H1 (cell line): ENCODE measurements at regions not wholly inside any gene's neighbourhood (a gene's known extent, or its start where the extent isn't known, plus 50 kb on each side); places are given as distances from the start of the nearest gene placed in this dataset.

Experiments
- CTCF ChIA-PET: fragments of 300-600 bp; sonication (Branson Sonifier 250); formaldehyde crosslinking; loops from one replicate; lab custom pipeline; 2021; ENCODE audit not compliant: partially characterized antibody; lab: Charles Lee
- POLR2A ChIA-PET: fragments of 300-600 bp; sonication (Branson Sonifier 250); formaldehyde crosslinking; loops from one replicate; lab custom pipeline; 2021; ENCODE audit warnings: inconsistent platforms; ENCODE audit not compliant: partially characterized antibody; lab: Charles Lee
- DNase-seq, 2 experiments: peaks; one replicate each; pipeline versions ENCODE4 v3.0.0 to v3.0.0-alpha.2; 2010 to 2022; ENCODE audit warnings: low spot score in 2 of 2, low read depth in 1 of 2, mixed read lengths in 1 of 2
- FAIRE-seq: peaks from 2 replicates; lab custom pipeline; 2011; peaks lifted over from hg19 to GRCh38; lab: Jason Lieb, UNC
- H2AFZ ChIP-seq: 2 replicates; pipeline ENCODE4 v1.8.1; 2012; ENCODE audit warnings: low read length, inconsistent platforms
- H2AK5ac ChIP-seq: 2 replicates; pipeline ENCODE4 v1.6.1; 2013; ENCODE audit warnings: low read depth, low read length
- H2BK120ac ChIP-seq: replicated peaks from 2 replicates; pipeline ENCODE3; 2013; ENCODE audit warnings: low read depth, low read length, inconsistent platforms
- H2BK12ac ChIP-seq: 2 replicates; pipeline ENCODE4 v1.6.1; 2013; ENCODE audit warnings: low read depth, low read length
- H2BK15ac ChIP-seq: 2 replicates; pipeline ENCODE4 v1.6.1; 2013; ENCODE audit warnings: low read length
- H2BK20ac ChIP-seq: 2 replicates; pipeline ENCODE4 v1.6.1; 2013; ENCODE audit warnings: low read length
- H2BK5ac ChIP-seq: 2 replicates; pipeline ENCODE4 v1.6.1; 2013; ENCODE audit warnings: low read depth, low read length
- H3K14ac ChIP-seq: 2 replicates; pipeline ENCODE4 v1.6.1; 2013; ENCODE audit warnings: inconsistent platforms; ENCODE audit not compliant: insufficient read length
- H3K18ac ChIP-seq: 2 replicates; pipeline ENCODE4 v1.6.1; 2013; ENCODE audit warnings: low read length; ENCODE audit errors: extremely low read depth
- H3K23ac ChIP-seq: 2 replicates; pipeline ENCODE4 v1.6.1; 2013; ENCODE audit warnings: inconsistent platforms; ENCODE audit not compliant: insufficient read length
- H3K23me2 ChIP-seq: 2 replicates; pipeline ENCODE4 v1.6.1; 2013; ENCODE audit warnings: low read depth, low read length
- H3K27ac ChIP-seq: 2 replicates; pipeline ENCODE4 v1.6.1; 2011; ENCODE audit warnings: low read depth, low read length, inconsistent platforms
- H3K27me3 ChIP-seq, 4 experiments: replicated peaks in 1 of 4; 1 replicate in 1 of 4; 2 replicates in 3 of 4; pipeline versions ENCODE4 v1.6.1 to v1.8.1; 2011 to 2013; ENCODE audit warnings: low read length in 3 of 4, mild to moderate bottlenecking in 3 of 4, inconsistent platforms in 2 of 4, mixed read lengths in 2 of 4, moderate library complexity in 1 of 4; ENCODE audit not compliant: control insufficient read depth in 3 of 4, insufficient read depth in 3 of 4; ENCODE audit errors: extremely low read depth in 1 of 4
- H3K36me3 ChIP-seq, 4 experiments: 2 replicates each; pipeline versions ENCODE4 v1.6.1 to v1.8.1; 2011 to 2013; ENCODE audit warnings: mild to moderate bottlenecking in 4 of 4, low read length in 3 of 4, moderate library complexity in 2 of 4, control low read depth in 1 of 4, inconsistent platforms in 1 of 4; ENCODE audit not compliant: insufficient read depth in 4 of 4, control insufficient read depth in 2 of 4
- H3K4ac ChIP-seq: replicated peaks from 2 replicates; pipeline ENCODE3; 2013; ENCODE audit warnings: low read length, low read depth, mixed read lengths, inconsistent platforms; ENCODE audit not compliant: insufficient read length
- H3K4me1 ChIP-seq, 4 experiments: replicated peaks in 1 of 4; 1 replicate in 1 of 4; 2 replicates in 3 of 4; pipeline versions ENCODE4 v1.6.1 to v1.8.1; 2011 to 2013; ENCODE audit warnings: low read length in 3 of 4, inconsistent platforms in 2 of 4, mixed read lengths in 1 of 4; ENCODE audit not compliant: insufficient read depth in 4 of 4, control insufficient read depth in 3 of 4
- H3K4me2 ChIP-seq, 2 experiments: 2 replicates each; pipeline versions ENCODE4 v1.6.1 to v1.8.1; 2011 to 2013; ENCODE audit warnings: low read depth in 2 of 2, low read length in 2 of 2, control low read depth in 1 of 2, inconsistent platforms in 1 of 2, mild to moderate bottlenecking in 1 of 2; ENCODE audit not compliant: insufficient read depth in 1 of 2
- H3K4me3 ChIP-seq, 4 experiments: fragments of 200-600, 300-600 bp in 1 of 4; sonication (generic), shearing (Covaris generic), sonication (Bioruptor Twin) in 1 of 4; 2 replicates each; pipeline versions ENCODE4 v1.5.1 to v1.8.1; 2011 to 2016; ENCODE audit warnings: low read length in 4 of 4, low read depth in 3 of 4, control low read depth in 2 of 4, inconsistent platforms in 2 of 4, mild to moderate bottlenecking in 2 of 4, mixed read lengths in 1 of 4, moderate library complexity in 1 of 4; ENCODE audit not compliant: insufficient read depth in 2 of 4; ENCODE audit errors: extremely low read depth in 1 of 4
- H3K56ac ChIP-seq: replicated peaks from 2 replicates; pipeline ENCODE3; 2013; ENCODE audit warnings: low read depth, mild to moderate bottlenecking, mixed read lengths, low read length, inconsistent platforms; ENCODE audit not compliant: insufficient read length
- H3K79me1 ChIP-seq: 2 replicates; pipeline ENCODE4 v1.6.1; 2013; ENCODE audit warnings: low read depth, low read length, control low read depth
- H3K79me2 ChIP-seq, 2 experiments: 2 replicates each; pipeline versions ENCODE4 v1.6.1 to v1.8.1; 2012 to 2013; ENCODE audit warnings: low read length in 2 of 2, mild to moderate bottlenecking in 2 of 2, inconsistent platforms in 1 of 2; ENCODE audit not compliant: insufficient read depth in 2 of 2, control insufficient read depth in 1 of 2
- H3K9ac ChIP-seq, 4 experiments: replicated peaks in 1 of 4; 1 replicate in 1 of 4; 2 replicates in 3 of 4; pipeline versions ENCODE4 v1.6.1 to v1.8.1; 2011 to 2013; ENCODE audit warnings: low read depth in 3 of 4, low read length in 3 of 4, control low read depth in 2 of 4, mild to moderate bottlenecking in 2 of 4, moderate library complexity in 2 of 4, inconsistent platforms in 1 of 4; ENCODE audit errors: extremely low read depth in 1 of 4
- H3K9me3 ChIP-seq, 2 experiments: 2 replicates each; pipeline versions ENCODE4 v1.6.1 to v1.8.1; 2012 to 2013; ENCODE audit warnings: mild to moderate bottlenecking in 2 of 2, moderate library complexity in 2 of 2, control low read depth in 1 of 2, inconsistent platforms in 1 of 2, low read depth in 1 of 2, low read length in 1 of 2, mixed read lengths in 1 of 2; ENCODE audit not compliant: insufficient read depth in 2 of 2
- H4K20me1 ChIP-seq, 2 experiments: replicated peaks in 1 of 2; 2 replicates each; pipeline versions ENCODE3 to v1.8.1; 2011 to 2013; ENCODE audit warnings: inconsistent platforms in 2 of 2, low read length in 2 of 2, mild to moderate bottlenecking in 1 of 2; ENCODE audit not compliant: insufficient read depth in 2 of 2, control insufficient read depth in 1 of 2
- H4K5ac ChIP-seq: 2 replicates; pipeline ENCODE4 v1.6.1; 2013; ENCODE audit warnings: low read length, low read depth, mixed read lengths, inconsistent platforms; ENCODE audit not compliant: insufficient read length
- H4K8ac ChIP-seq: 2 replicates; pipeline ENCODE4 v1.8.0; 2013; ENCODE audit warnings: mild to moderate bottlenecking, moderate library complexity, low read length, inconsistent platforms; ENCODE audit not compliant: insufficient read depth; ENCODE audit errors: extremely low read depth
- H4K91ac ChIP-seq: replicated peaks from 2 replicates; pipeline ENCODE3; 2013; ENCODE audit warnings: low read length, mixed read lengths, inconsistent platforms; ENCODE audit not compliant: insufficient read length
- BRCA1 ChIP-seq: IDR thresholded peaks from 2 replicates; pipeline ENCODE4 v1.6.1; 2012; ENCODE audit warnings: low read depth, low read length, improper control_type of control experiment
- CHD2 ChIP-seq: IDR thresholded peaks from 2 replicates; pipeline ENCODE4 v1.6.1; 2012; ENCODE audit warnings: low read length, improper control_type of control experiment
- GABPA ChIP-seq: IDR thresholded peaks from 2 replicates; pipeline ENCODE4 v1.6.1; 2011; ENCODE audit warnings: mild to moderate bottlenecking, low read length, moderate library complexity, borderline replicate concordance; ENCODE audit not compliant: insufficient read depth
- MAFK ChIP-seq: IDR thresholded peaks from 2 replicates; pipeline ENCODE4 v1.6.1; 2012; ENCODE audit warnings: low read depth, mild to moderate bottlenecking, improper control_type of control experiment, low read length
- POU5F1 ChIP-seq: IDR thresholded peaks from 2 replicates; pipeline ENCODE4 v1.6.1; 2011; ENCODE audit warnings: low read depth, mild to moderate bottlenecking, low read length, moderate library complexity
- RAD21 ChIP-seq, 2 experiments: IDR thresholded peaks in 1 of 2; conservative IDR thresholded peaks in 1 of 2; 2 replicates each; pipeline ENCODE4 v1.6.1; 2011; ENCODE audit warnings: low read depth in 2 of 2, low read length in 2 of 2, improper control_type of control experiment in 1 of 2, inconsistent platforms in 1 of 2, mild to moderate bottlenecking in 1 of 2, moderate library complexity in 1 of 2
- TCF12 ChIP-seq: IDR thresholded peaks from 2 replicates; pipeline ENCODE4 v1.6.1; 2011; ENCODE audit warnings: low read depth, mild to moderate bottlenecking, low read length
- WGBS, 2 experiments: shearing (Covaris generic) in 1 of 2; methylation state at CpG; one replicate each; pipeline versions ENCODE4 v1.1.6 to v1.1.7; 2013 to 2015; ENCODE audit warnings: low lambda C conversion rate in 2 of 2, mixed read lengths in 2 of 2, inconsistent platforms in 1 of 2, low coverage in 1 of 2, missing lambda C conversion rate in 1 of 2; ENCODE audit not compliant: insufficient replicate concordance in 2 of 2, insufficient coverage in 1 of 2, insufficient read length in 1 of 2; ENCODE audit errors: extremely low coverage in 1 of 2, missing lambda C conversion rate in 1 of 2; 5-methylcytosine and 5-hydroxymethylcytosine counted together
- TF ChIP-seq, protein P1 (sequence below), 3 experiments: IDR thresholded peaks; 1 replicate in 2 of 3; 2 replicates in 1 of 3; pipeline versions ENCODE4 v1.5.1 to v1.6.1; 2011; ENCODE audit warnings: low read length in 3 of 3, mild to moderate bottlenecking in 3 of 3, inconsistent platforms in 2 of 3, low read depth in 1 of 3, moderate library complexity in 1 of 3; ENCODE audit not compliant: insufficient read depth in 1 of 3; ENCODE audit errors: control extremely low read depth in 1 of 3

- TF ChIP-seq RAD21 (IDR thresholded peaks at IDR 0.05 in 1 of 2, conservative IDR thresholded peaks at IDR 0.05 in 1 of 2; ENCODE audit: low read depth in 2 of 2, low read length in 2 of 2) (peak; percentile 73 to 78), MAFK (peak; percentile 53), TCF12 (no peak), POU5F1 (no peak), CHD2 (no peak), BRCA1 (no peak), GABPA (no peak)
- TF ChIP-seq, protein P1, sequence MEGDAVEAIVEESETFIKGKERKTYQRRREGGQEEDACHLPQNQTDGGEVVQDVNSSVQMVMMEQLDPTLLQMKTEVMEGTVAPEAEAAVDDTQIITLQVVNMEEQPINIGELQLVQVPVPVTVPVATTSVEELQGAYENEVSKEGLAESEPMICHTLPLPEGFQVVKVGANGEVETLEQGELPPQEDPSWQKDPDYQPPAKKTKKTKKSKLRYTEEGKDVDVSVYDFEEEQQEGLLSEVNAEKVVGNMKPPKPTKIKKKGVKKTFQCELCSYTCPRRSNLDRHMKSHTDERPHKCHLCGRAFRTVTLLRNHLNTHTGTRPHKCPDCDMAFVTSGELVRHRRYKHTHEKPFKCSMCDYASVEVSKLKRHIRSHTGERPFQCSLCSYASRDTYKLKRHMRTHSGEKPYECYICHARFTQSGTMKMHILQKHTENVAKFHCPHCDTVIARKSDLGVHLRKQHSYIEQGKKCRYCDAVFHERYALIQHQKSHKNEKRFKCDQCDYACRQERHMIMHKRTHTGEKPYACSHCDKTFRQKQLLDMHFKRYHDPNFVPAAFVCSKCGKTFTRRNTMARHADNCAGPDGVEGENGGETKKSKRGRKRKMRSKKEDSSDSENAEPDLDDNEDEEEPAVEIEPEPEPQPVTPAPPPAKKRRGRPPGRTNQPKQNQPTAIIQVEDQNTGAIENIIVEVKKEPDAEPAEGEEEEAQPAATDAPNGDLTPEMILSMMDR (IDR thresholded peaks at IDR 0.05; ENCODE audit: control extremely low read depth in 1 of 3, insufficient read depth in 1 of 3, low read depth in 1 of 3, low read length in 3 of 3), result peak in 2 of 3 experiments; percentile 57 to 68; a peak in 3 of 4 replicates
- H3K79me1 ChIP-seq, result no peaks in the 10 kb centered on the region
- H2AK5ac ChIP-seq, result no peak overlapping the region
- H3K56ac ChIP-seq, result no peak overlapping the region
- no peaks in the 10 kb centered on the region for H4K20me1 ChIP-seq
- H3K36me3 ChIP-seq, result no peaks in the 10 kb centered on the region
- no peak overlapping the region for H4K91ac ChIP-seq
- no peak overlapping the region for H2BK15ac ChIP-seq
- 54% methylated on average over 4 of the region's 4 CpGs; no CpG with 5 or more reads in 1 of the 2 experiments for WGBS, 2 experiments
- H2BK5ac ChIP-seq, result no peak overlapping the region
- H2BK120ac ChIP-seq, result no peak overlapping the region
- H3K23ac ChIP-seq, result no peak overlapping the region
- H3K4me3 ChIP-seq, result no peak overlapping the region
- no peak overlapping the region for H3K9ac ChIP-seq
- FAIRE-seq, result peak; percentile 60
- POLR2A ChIA-PET, result no interaction called here
- no peak overlapping the region for H2AFZ ChIP-seq
- DNase-seq, result no peak
- H3K9me3 ChIP-seq, result no peaks in the 10 kb centered on the region
- H3K27ac ChIP-seq, result no peak overlapping the region
- H3K18ac ChIP-seq, result no peak overlapping the region
- H3K23me2 ChIP-seq, result no peaks in the 10 kb centered on the region
- H3K27me3 ChIP-seq, result no peaks in the 10 kb centered on the region
- no peak overlapping the region for H4K8ac ChIP-seq
- no peak overlapping the region for H3K14ac ChIP-seq
- no peak overlapping the region for H3K4me2 ChIP-seq
- 0 out of 7 replicates have a peak, but pooled peaks cover 0 to 2% (median 0%) of the 10 kb centered on the region in 4 experiments for H3K4me1 ChIP-seq
- CTCF ChIA-PET, result interaction anchor here (1.0 to 7.8 kb wide), 7 partner anchors 10 to 145 kb away, joined by 3 to 71 read pairs (median 7); no protein-coding TSS in a partner anchor
- H3K79me2 ChIP-seq, result no peaks in the 10 kb centered on the region
- no peak overlapping the region for H4K5ac ChIP-seq
- H2BK20ac ChIP-seq, result no peak overlapping the region
- H2BK12ac ChIP-seq, result no peak overlapping the region
- no peak overlapping the region for H3K4ac ChIP-seq
Measured at GRCh38 chr3:132253262-132253878, 63.8 kb upstream of the ACP3 start.
